OCI-LY7 (cell line): ENCODE measurements at regions not wholly inside any gene's neighbourhood (a gene's known extent, or its start where the extent isn't known, plus 50 kb on each side); places are given as distances from the start of the nearest gene placed in this dataset.

ENCODE experiments used
- EZH2phosphoT487 ChIP-seq: fragments of 200-600 bp; sonication (generic); IDR thresholded peaks from 2 replicates; pipeline ENCODE4 v1.6.1; 2018; ENCODE audit warnings: low read depth, borderline replicate concordance, mild to moderate bottlenecking, mixed run types, antibody characterized with exemption, low read length, moderate library complexity, mixed read lengths
- TF ChIP-seq, protein P1 (sequence below): fragments of 200-600 bp; sonication (generic); conservative IDR thresholded peaks from 2 replicates; pipeline ENCODE4 v1.5.1; 2014; ENCODE audit warnings: mild to moderate bottlenecking, antibody characterized with exemption, low read length, moderate library complexity, mixed read lengths

DNA sequence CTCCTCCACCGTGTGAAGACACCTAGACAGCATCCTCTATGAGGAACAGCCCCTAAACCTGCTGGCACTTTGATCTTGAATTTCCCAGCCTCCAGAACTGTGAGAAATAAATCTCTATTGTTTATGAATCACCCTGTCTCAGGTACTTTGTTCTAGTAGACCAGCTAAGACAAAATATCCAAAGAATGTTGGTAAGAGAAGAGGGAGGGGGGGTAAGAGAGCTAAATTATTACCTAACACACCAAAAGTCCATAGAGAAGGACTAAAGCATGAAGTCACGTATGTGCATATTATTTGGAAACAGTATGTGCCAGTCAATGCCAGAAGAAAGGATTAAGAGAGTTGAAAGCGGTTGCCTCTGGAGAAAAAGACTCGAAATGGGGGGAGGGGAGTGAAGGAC is 211.0 kb downstream of the SP3 start:
- TF ChIP-seq, protein P1, sequence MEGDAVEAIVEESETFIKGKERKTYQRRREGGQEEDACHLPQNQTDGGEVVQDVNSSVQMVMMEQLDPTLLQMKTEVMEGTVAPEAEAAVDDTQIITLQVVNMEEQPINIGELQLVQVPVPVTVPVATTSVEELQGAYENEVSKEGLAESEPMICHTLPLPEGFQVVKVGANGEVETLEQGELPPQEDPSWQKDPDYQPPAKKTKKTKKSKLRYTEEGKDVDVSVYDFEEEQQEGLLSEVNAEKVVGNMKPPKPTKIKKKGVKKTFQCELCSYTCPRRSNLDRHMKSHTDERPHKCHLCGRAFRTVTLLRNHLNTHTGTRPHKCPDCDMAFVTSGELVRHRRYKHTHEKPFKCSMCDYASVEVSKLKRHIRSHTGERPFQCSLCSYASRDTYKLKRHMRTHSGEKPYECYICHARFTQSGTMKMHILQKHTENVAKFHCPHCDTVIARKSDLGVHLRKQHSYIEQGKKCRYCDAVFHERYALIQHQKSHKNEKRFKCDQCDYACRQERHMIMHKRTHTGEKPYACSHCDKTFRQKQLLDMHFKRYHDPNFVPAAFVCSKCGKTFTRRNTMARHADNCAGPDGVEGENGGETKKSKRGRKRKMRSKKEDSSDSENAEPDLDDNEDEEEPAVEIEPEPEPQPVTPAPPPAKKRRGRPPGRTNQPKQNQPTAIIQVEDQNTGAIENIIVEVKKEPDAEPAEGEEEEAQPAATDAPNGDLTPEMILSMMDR = no peak
- TF ChIP-seq EZH2phosphoT487 = no peak
